IMR-90 (cell line): ENCODE measurements at regions not wholly inside any gene's neighbourhood (a gene's known extent, or its start where the extent isn't known, plus 50 kb on each side); places are given as distances from the start of the nearest gene placed in this dataset.

Experiments used
- ATAC-seq: fragments of 200-7000 bp; cut with Tn5 transposase; 2 replicates; pipeline ENCODE4 v1.9.1; 2020; ENCODE audit warnings: low read depth, mild to moderate bottlenecking, moderate library complexity
- BruUV-seq: library from RNA; stranded (reverse); fragments of 400-500 nt; replicated peaks from 2 replicates; lab custom pipeline; 2021; lab: Mats Ljungman, UMichigan
- CTCF ChIA-PET: fragments of 300-600 bp; formaldehyde crosslinking; extraction: SDS; loops from one replicate; lab custom pipeline; 2021; ENCODE audit warnings: antibody characterized with exemption; lab: Yijun Ruan, JAX
- POLR2A ChIA-PET: fragments of 300-600 bp; sonication (Branson Sonifier 250); formaldehyde crosslinking; loops from one replicate; lab custom pipeline; 2022; ENCODE audit warnings: antibody characterized with exemption; ENCODE audit not compliant: unreplicated experiment; lab: Charles Lee
- DNase-seq: peaks from one replicate; pipeline ENCODE4 v3.0.0; 2013
- H2AFZ ChIP-seq: replicated peaks from 2 replicates; pipeline ENCODE3; 2013; ENCODE audit warnings: low read length, mild to moderate bottlenecking; ENCODE audit not compliant: poor library complexity
- H2AK5ac ChIP-seq: 2 replicates; pipeline ENCODE4 v1.6.1; 2013; ENCODE audit warnings: low read depth, low read length, inconsistent platforms
- H2AK9ac ChIP-seq: replicated peaks from 2 replicates; pipeline ENCODE3; 2013; ENCODE audit warnings: mild to moderate bottlenecking, low read depth, low read length, moderate library complexity; ENCODE audit not compliant: poor library complexity
- H2BK120ac ChIP-seq: 2 replicates; pipeline ENCODE4 v1.6.1; 2013; ENCODE audit warnings: low read depth, low read length, inconsistent platforms
- H2BK15ac ChIP-seq: 3 replicates; pipeline ENCODE4 v1.6.1; 2013; ENCODE audit warnings: low read depth, low read length, inconsistent platforms
- H2BK20ac ChIP-seq: 2 replicates; pipeline ENCODE4 v1.6.1; 2013; ENCODE audit warnings: low read depth, mild to moderate bottlenecking, inconsistent platforms, low read length, moderate library complexity
- H2BK5ac ChIP-seq: 2 replicates; pipeline ENCODE4 v1.6.1; 2013; ENCODE audit warnings: mild to moderate bottlenecking, low read depth, low read length, inconsistent platforms; ENCODE audit not compliant: poor library complexity, severe bottlenecking
- H3K14ac ChIP-seq: replicated peaks from 2 replicates; pipeline ENCODE4 v1.6.1; 2013; ENCODE audit warnings: low read depth, low read length, inconsistent platforms
- H3K18ac ChIP-seq: 2 replicates; pipeline ENCODE4 v1.6.1; 2013; ENCODE audit warnings: low read depth, low read length, control low read depth
- H3K23ac ChIP-seq: 2 replicates; pipeline ENCODE4 v1.6.1; 2013; ENCODE audit warnings: low read depth, low read length, inconsistent platforms
- H3K27ac ChIP-seq: 2 replicates; pipeline ENCODE4 v1.5.1; 2013; ENCODE audit warnings: mild to moderate bottlenecking, control low read depth, low read length; ENCODE audit not compliant: insufficient read depth
- H3K27me3 ChIP-seq: 2 replicates; pipeline ENCODE4 v1.6.1; 2013; ENCODE audit warnings: low read length; ENCODE audit not compliant: control insufficient read depth, insufficient read depth
- H3K36me3 ChIP-seq: 2 replicates; pipeline ENCODE4 v1.6.1; 2013; ENCODE audit warnings: low read length, mixed read lengths; ENCODE audit not compliant: control insufficient read depth, insufficient read depth
- H3K4ac ChIP-seq: 2 replicates; pipeline ENCODE4 v1.6.1; 2013; ENCODE audit warnings: low read depth, low read length, inconsistent platforms
- H3K4me1 ChIP-seq: 2 replicates; pipeline ENCODE4 v1.6.1; 2013; ENCODE audit warnings: low read length, mixed read lengths; ENCODE audit not compliant: control insufficient read depth, insufficient read depth
- H3K4me2 ChIP-seq: 2 replicates; pipeline ENCODE4 v1.6.1; 2013; ENCODE audit warnings: low read depth, mild to moderate bottlenecking, control low read depth, low read length, moderate library complexity
- H3K4me3 ChIP-seq: 2 replicates; pipeline ENCODE4 v1.5.1; 2013; ENCODE audit warnings: low read depth, mild to moderate bottlenecking, control low read depth, low read length, moderate library complexity; ENCODE audit not compliant: insufficient read depth
- H3K56ac ChIP-seq: 2 replicates; pipeline ENCODE4 v1.6.1; 2013; ENCODE audit warnings: low read length, inconsistent platforms; ENCODE audit not compliant: insufficient read depth; ENCODE audit errors: extremely low read depth
- H3K79me1 ChIP-seq, 2 experiments: 2 replicates each; pipeline ENCODE4 v1.6.1; 2013; ENCODE audit warnings: low read length in 2 of 2, inconsistent platforms in 1 of 2, low read depth in 1 of 2
- H3K9ac ChIP-seq: 2 replicates; pipeline ENCODE4 v1.6.1; 2013; ENCODE audit warnings: low read depth, low read length, control low read depth
- H3K9me1 ChIP-seq: 2 replicates; pipeline ENCODE4 v1.6.1; 2013; ENCODE audit warnings: low read length, inconsistent platforms; ENCODE audit not compliant: insufficient read depth
- H3K9me3 ChIP-seq: 2 replicates; pipeline ENCODE4 v1.6.1; 2013; ENCODE audit warnings: low read length; ENCODE audit not compliant: control insufficient read depth, insufficient read depth
- H4K20me1 ChIP-seq: 2 replicates; pipeline ENCODE4 v1.6.1; 2013; ENCODE audit warnings: low read length, inconsistent platforms; ENCODE audit not compliant: insufficient read depth
- H4K5ac ChIP-seq: 2 replicates; pipeline ENCODE4 v1.6.1; 2013; ENCODE audit warnings: mild to moderate bottlenecking, low read depth, low read length, control low read depth
- H4K8ac ChIP-seq, 2 experiments: 2 replicates each; pipeline ENCODE4 v1.6.1; 2013; ENCODE audit warnings: low read depth in 2 of 2, low read length in 2 of 2, control low read depth in 1 of 2, inconsistent platforms in 1 of 2
- H4K91ac ChIP-seq: 2 replicates; pipeline ENCODE4 v1.6.1; 2013; ENCODE audit warnings: low read depth, low read length, inconsistent platforms; ENCODE audit not compliant: insufficient read depth
- FOS ChIP-seq: fragments of 150-350 bp; IDR thresholded peaks from 2 replicates; pipeline ENCODE4 v1.6.1; 2016; ENCODE audit warnings: low read depth, low read length
- MAZ ChIP-seq: IDR thresholded peaks from 2 replicates; pipeline ENCODE4 v1.6.1; 2012; ENCODE audit warnings: low read depth, mild to moderate bottlenecking, low read length, improper control_type of control experiment, moderate library complexity, borderline replicate concordance
- RAD21 ChIP-seq: IDR thresholded peaks from 2 replicates; pipeline ENCODE4 v1.6.1; 2012; ENCODE audit warnings: low read length, improper control_type of control experiment
- RFX5 ChIP-seq: IDR thresholded peaks from 2 replicates; pipeline ENCODE4 v1.8.0; 2012; ENCODE audit warnings: low read depth, mild to moderate bottlenecking, low read length, moderate library complexity
- SMC3 ChIP-seq: fragments of 150-350 bp; IDR thresholded peaks from 2 replicates; pipeline ENCODE4 v1.6.1; 2016; ENCODE audit warnings: low read depth, mild to moderate bottlenecking, antibody characterized with exemption, low read length, moderate library complexity
- WGBS, 2 experiments: methylation state at CpG; one replicate each; pipeline versions ENCODE4 v1.1.5 to v1.1.7; 2013; ENCODE audit warnings: missing lambda C conversion rate in 2 of 2; ENCODE audit not compliant: insufficient read length in 1 of 2; ENCODE audit errors: extremely low coverage in 2 of 2; 5-methylcytosine and 5-hydroxymethylcytosine counted together
- dilution Hi-C: fragments of 300-500 bp; cut with HindIII; formaldehyde crosslinking; loops from one replicate; pipeline ENCODE4 v1.14.3; 2018; ENCODE audit warnings: low sequenced_read_pairs; ENCODE audit not compliant: unreplicated experiment
- in situ Hi-C: fragments of 300-500 bp; cut with MboI; formaldehyde crosslinking; loops from 3 replicates; pipeline ENCODE4 v1.14.3; 2019; ENCODE audit warnings: low sequenced_read_pairs, inconsistent platforms, mixed read lengths
- intact Hi-C: fragments of 100-400 bp; cut with micrococcal nuclease; formaldehyde crosslinking; loops from 2 replicates; pipeline ENCODE4 v1.10.0; 2022
- TF ChIP-seq, protein P1 (sequence below): conservative IDR thresholded peaks from 2 replicates; pipeline ENCODE4 v1.5.1; 2012; ENCODE audit warnings: mild to moderate bottlenecking, low read depth, low read length, improper control_type of control experiment

DNA sequence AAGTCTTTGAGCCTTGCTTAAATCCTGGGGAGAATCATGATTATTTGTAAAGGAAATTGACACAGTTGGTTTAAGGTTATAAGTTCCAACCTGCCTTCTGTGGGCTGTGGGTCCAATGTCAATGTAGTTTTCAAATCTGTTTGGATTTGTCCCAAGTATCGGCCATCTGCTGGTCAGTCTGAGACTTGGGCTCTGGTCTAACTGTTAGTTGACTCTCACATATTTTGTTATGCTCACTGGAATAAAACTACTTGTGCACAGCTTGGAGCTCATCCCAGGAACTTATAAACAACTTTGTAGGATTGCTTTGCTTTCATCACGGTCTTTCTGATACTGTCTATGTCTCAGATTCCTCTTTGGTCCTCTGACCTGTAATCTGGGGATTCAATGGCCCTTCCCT, 1026.2 kb upstream of the ZEB2 start:
- ChIA-PET POLR2A (no interaction called here), CTCF (interaction anchor here (0.5 to 1.0 kb wide), 3 partner anchors 10 to 51 kb away, joined by 3 to 4 read pairs (median 4); no protein-coding TSS in a partner anchor)
- intact Hi-C loops (loop anchor here (5.0 to 10.0 kb wide), 2 partner anchors 391 to 1029 kb away; no protein-coding TSS in a partner anchor), dilution Hi-C loops (no loop called here), in situ Hi-C loops (no loop called here)
- H4K8ac ChIP-seq, result no peak overlapping the region
- H4K5ac ChIP-seq, result no peak overlapping the region
- DNase-seq (peak; percentile 76), ATAC-seq (peak; percentile 94)
- no TSS peak for BruUV-seq
- H4K20me1 ChIP-seq, result no peaks in the 10 kb centered on the region
- H3K4ac ChIP-seq, result no peak overlapping the region
- no peak overlapping the region for H3K9ac ChIP-seq
- H3K4me2 ChIP-seq, result peak overlapping the region; percentile 18
- H2BK15ac ChIP-seq, result no peak overlapping the region
- no peaks in the 10 kb centered on the region for H3K36me3 ChIP-seq
- H3K4me3 ChIP-seq, result no peak overlapping the region
- no peaks in the 10 kb centered on the region for H3K79me1 ChIP-seq
- no peak overlapping the region for H3K18ac ChIP-seq
- no peak overlapping the region for H3K56ac ChIP-seq
- no peak overlapping the region for H2BK5ac ChIP-seq
- peak overlapping the region; percentile 34; the same call in 1 of the 2 replicates for H3K27ac ChIP-seq
- no peak overlapping the region for H3K14ac ChIP-seq
- no peaks in the 10 kb centered on the region for H3K9me3 ChIP-seq
- 0 out of 2 replicates have a peak overlapping the region, but pooled peaks have one; percentile 7 for H2BK120ac ChIP-seq
- peak overlapping the region; percentile 54 for H2AFZ ChIP-seq
- 0 out of 2 replicates have a peak overlapping the region, but pooled peaks have one; percentile 2 for H4K91ac ChIP-seq
- H3K27me3 ChIP-seq, result no peaks in the 10 kb centered on the region
- 17% methylated on average over 1 of the region's 2 CpGs; no CpG with 5 or more reads in 1 of the 2 experiments for WGBS, 2 experiments
- no peak for TF ChIP-seq RFX5
- no peak for TF ChIP-seq MAZ
- TF ChIP-seq RAD21, result peak; percentile 39
- peak; percentile 39; the same call in 1 of the 2 replicates for TF ChIP-seq SMC3
- TF ChIP-seq FOS, result no peak
- TF ChIP-seq, protein P1, sequence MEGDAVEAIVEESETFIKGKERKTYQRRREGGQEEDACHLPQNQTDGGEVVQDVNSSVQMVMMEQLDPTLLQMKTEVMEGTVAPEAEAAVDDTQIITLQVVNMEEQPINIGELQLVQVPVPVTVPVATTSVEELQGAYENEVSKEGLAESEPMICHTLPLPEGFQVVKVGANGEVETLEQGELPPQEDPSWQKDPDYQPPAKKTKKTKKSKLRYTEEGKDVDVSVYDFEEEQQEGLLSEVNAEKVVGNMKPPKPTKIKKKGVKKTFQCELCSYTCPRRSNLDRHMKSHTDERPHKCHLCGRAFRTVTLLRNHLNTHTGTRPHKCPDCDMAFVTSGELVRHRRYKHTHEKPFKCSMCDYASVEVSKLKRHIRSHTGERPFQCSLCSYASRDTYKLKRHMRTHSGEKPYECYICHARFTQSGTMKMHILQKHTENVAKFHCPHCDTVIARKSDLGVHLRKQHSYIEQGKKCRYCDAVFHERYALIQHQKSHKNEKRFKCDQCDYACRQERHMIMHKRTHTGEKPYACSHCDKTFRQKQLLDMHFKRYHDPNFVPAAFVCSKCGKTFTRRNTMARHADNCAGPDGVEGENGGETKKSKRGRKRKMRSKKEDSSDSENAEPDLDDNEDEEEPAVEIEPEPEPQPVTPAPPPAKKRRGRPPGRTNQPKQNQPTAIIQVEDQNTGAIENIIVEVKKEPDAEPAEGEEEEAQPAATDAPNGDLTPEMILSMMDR, result peak; percentile 44
- no peak overlapping the region for H2AK9ac ChIP-seq
- no peak overlapping the region for H2BK20ac ChIP-seq
- H3K23ac ChIP-seq, result no peak overlapping the region
- no peaks in the 10 kb centered on the region for H3K9me1 ChIP-seq
- H3K4me1 ChIP-seq, result peaks cover 2% of the 10 kb centered on the region; the same call in 1 of the 2 replicates
- no peak overlapping the region for H2AK5ac ChIP-seq
